TTC549 (cell line): ENCODE measurements at regions not wholly inside any gene's neighbourhood (a gene's known extent, or its start where the extent isn't known, plus 50 kb on each side); places are given as distances from the start of the nearest gene placed in this dataset.
"Not testable (repeated sequence)": the region's sequence is repeated elsewhere in the genome, so short reads cannot be mapped to it uniquely, and the experiment has no call there.

Experiments
- FAIRE-seq: peaks from 2 replicates; lab custom pipeline; 2012; peaks lifted over from hg19 to GRCh38; lab: Jason Lieb, UNC

DNA sequence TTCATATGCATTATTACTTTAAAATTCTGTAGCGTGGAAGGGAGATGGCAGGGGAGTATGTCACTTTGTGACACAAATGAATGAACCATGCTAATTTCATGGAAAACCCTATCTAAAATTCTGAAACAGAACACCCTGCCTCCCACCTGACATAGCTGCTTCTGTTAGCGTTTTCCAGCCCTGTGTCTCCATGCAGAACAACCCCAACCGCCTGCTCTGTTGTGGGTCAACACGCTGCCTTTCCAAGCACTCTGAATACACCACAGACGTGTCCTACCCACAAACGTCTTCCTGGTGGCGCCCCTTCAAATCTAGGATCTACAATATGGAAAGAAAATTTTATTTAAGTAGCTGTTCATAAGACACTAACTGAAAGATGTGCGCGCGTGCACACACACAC, 238.6 kb downstream of the TRIML1 start:
- FAIRE-seq, result no peak

DNA sequence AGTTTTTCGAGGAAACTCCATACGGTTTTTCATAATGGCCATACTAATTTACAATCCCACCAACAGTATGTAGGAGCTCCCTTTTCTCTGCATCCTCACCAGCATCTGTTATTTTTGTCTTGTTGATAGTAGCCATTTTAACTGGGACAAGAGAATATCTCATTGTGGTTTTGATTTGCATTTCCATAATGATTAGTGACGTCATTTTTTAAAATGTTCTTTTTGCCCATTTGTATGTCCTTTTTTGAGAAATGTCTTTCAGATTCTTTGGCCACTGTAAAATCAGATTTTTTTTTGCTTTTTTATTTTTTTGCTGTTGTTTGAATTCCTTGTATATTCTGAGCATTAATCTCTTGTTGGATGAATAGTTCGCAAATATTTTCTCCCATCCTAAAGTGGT, 243.9 kb downstream of the TRIML1 start:
- FAIRE-seq, result no peak

DNA sequence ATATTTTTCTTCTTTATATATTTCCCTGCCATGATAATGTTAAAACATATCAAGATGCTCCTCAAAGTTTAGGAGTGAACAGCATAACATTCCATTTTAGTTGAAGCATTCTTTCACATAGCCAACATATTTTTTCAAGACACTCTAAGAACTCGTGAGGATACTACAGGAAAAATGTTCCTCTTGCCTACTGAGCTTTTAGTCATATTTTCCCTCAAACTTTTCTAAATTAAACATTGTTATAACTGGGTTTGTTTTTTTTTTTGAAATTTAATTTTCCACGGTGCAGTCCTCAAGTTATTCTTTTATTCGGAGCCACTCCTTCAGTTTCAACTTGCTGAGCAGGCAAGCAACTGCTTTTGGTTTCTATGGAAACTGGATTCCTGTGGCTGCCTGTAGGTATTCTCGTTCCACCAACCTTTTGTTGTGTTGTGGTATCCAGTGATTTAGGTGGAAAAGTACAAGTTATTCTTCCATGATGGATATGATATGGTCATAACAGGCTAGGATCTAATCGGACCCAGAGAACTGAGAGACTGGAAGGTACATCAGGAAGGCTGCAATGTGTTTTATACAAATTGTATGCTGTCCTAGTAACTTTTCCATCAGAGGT, 248.0 kb downstream of the TRIML1 start:
- no peak for FAIRE-seq

DNA sequence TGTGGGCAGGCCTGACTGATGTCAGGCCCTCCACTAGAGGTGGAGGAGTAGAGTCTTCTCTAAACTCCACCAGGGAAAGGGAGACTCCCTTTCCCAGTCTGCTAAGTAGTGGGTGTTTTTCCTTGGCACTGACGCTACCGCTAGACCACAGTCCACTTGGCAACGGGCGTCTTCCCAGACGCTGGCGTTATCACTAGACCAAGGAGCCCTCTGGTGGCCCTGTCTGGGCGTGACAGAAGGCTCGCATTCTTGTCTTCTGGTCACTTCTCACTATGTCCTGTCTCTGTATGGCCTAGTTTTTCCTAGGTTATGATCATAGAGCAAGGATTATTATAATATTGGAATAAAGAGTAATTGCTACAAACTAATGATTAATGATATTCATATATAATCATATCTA, 252.1 kb downstream of the TRIML1 start:
- FAIRE-seq, result not testable (repeated sequence)

DNA sequence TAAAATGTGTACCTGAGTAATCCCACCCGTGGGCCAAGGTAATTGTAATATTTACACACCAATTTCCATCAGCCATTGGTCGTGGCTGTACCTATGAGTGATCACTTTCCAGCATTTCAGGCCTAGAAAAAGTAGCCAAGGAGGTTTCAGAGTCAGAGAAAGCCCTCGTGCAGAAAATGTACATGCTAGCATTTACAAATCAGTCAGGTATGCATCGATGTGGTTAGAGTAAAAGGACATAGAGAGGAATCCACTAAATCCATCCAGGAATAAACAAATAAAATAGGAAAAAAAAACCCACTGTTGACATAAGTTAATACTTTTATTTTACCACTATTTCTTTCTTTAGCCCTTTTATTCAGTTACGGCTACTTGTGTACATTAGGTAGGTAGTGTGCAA, 256.8 kb downstream of the TRIML1 start:
- no peak for FAIRE-seq

DNA sequence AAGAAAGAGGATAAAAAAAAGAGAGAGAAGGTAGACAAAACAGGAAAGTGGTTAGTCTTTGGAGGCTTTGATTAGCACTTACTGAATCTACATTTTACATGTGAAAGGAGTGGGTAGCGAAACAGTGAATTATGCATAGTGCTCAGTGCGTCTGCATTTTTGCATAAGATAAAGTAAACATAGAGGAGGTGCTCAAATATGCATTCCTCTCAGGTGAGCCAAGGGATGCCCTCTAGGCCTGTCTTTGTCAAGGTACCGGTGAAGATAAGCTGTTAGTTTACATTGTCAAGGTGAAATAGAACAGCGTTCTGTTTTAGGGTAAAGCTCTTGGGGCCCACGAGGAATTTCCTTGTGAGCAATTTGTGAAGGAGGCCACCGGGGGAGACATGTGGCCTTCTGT, 260.6 kb downstream of the TRIML1 start:
- FAIRE-seq, result no peak

DNA sequence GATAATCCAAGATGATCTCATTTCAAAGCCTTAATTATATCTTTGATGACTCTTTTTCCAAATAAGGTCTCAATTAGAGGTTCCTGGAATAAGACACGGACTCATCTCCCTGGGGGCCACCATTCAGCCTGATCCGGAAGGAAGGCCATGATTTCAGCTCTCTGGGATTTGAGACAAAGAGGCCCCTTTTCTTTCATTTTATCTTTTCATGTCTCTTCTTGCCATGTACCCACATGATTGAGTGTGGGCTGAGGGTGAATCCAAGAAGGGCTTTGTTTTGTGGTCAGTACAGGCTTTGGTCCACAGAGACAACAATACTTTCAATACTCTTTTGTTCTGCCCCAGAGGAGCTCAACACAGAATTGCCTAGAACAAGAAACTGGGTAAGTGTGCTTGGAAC, 261.2 kb downstream of the TRIML1 start:
- FAIRE-seq, result no peak

DNA sequence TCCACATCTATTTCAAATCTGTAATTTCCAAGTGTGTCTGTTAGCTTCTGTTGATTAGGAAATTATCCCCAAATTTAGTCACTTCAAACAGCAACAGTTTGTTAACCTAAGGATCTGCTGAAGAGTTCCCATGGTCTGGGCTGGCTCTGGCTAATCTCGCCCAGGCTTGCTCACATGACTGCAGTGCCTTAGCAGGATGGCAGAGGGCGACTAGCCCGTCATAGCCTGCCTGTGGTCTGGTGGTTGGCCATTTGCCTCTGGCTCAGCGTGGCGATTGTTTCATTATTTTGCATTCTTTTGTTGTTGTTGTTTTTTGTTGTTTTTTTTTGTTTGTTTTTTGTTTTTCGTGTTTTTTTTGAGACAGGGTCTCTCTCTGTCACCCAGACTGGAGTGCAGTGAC, 264.0 kb downstream of the TRIML1 start:
- no peak for FAIRE-seq

DNA sequence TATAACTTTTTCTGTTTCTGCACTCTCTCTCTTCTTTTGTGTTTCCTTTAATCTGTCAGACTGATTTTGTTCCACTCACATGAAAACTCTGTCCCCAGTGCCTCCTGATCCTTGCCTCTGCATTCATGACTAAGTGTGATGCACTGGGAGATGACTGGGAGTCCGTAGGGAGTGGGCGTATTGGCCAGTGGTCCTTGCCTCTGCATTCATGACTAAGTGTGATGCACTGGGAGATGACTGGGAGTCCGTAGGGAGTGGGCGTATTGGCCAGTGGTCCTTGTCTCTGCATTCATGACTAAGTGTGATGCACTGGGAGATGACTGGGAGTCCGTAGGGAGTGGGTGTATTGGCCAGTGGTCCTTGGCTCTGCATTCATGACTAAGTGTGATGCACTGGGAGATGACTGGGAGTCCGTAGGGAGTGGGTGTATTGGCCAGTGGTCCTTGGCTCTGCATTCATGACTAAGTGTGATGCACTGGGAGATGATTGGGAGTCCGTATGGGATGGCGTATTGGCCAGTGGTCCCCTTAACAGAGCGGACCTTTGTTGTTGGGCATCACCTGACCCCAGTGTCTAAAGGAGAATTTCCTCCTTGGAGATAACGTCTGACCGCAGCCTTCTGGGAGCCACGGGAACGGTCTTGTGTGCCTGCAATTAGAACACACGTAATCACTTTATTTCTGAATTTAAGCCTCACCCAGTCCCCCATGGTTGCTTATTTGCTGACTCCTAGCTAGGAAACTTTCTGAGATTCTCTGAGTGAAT, 266.0 kb downstream of the TRIML1 start:
- FAIRE-seq, result not testable (repeated sequence)

DNA sequence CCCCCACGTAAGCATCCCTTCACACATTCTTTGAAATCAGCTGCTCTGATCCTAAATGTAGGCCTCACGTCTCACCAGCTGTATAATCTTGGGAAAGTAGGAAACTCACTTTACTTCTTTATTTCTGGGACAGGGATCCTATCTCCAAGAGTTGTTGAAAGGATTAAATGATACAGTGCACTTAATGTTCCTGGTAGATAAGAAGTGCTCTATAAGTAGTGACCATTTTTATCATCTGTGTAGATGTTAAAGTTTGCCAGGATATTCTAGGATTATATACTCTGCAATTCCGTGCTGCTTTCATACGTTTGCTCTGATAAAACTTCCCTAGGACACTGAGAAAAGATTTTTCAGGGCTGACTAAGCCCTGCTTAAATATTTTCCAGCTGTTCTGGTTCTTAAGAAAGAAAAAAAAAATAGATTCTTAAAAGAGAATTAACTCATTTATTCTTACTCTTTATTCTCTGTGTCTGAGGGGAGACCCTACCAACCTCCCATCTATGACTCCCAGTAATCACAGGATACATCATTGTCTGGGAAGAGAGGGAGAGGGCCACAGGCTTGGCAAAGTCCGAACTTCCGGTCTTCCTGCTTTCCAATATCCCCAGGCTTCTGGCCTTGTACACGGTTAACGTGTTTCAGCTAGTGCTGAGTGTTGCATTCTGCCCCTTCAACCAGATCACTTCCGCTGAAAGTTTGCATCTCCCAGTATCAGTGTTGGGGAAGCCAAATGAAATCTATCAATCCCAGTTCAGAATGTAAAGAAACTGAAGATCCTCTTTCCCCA, 269.2 kb downstream of the TRIML1 start:
- FAIRE-seq, result no peak

DNA sequence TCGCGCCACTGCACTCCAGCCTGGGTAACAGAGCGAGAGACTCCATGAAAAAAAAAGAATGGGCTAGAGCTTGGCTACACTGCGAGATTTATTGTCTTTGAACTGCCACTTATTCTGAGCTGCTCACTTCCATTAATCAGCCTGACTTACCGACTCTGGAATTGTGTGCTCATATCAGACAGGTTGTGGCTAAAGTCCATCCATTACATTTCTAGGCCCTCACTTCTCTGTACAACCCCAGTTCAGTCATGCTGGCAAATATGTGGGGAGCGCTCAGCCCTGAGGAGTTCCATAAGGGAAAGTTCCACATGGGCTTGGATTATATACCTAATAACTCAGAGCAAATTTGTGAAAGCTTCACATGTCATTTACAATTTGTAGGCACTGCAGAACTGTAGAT, 270.6 kb downstream of the TRIML1 start:
- FAIRE-seq, result no peak

DNA sequence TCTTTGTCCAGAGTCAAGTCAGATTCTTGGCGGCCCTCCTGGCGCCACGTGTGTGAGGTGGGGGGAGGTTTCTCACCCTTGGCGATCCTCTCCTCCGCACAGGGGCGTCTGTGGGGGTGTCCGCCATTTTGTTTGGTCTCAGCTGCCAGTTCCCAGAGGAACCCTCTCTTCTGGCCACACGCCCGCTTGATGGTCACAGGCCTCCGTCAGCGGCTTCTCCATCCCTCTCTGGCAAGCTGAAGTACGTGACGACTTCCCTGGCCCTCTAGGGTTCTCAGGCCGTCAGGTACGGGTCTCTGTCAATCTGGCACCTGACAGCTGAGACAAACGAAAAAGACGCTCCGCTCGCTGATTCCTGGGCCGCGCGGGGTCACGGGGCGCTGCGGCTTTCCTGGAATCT, 272.6 kb downstream of the TRIML1 start:
- no peak for FAIRE-seq

DNA sequence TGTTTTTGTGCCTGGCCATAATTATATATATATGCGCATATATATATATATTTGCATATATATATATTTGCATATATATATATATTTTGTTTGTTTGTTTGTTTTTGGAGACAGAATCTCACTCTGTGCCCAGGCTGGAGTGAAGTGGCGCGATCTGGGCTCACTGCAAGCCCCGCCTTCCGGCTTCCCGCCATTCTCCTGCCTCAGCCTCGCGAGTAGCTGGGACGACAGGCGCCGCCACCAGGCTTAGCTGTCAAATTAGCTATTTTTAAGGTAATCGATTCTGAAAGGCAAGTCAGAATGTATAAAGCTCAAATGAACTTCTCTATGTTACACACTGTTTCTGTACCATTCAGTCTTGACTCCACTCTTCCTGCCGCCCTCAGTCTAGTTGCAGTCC, 273.3 kb downstream of the TRIML1 start:
- FAIRE-seq, result no peak

DNA sequence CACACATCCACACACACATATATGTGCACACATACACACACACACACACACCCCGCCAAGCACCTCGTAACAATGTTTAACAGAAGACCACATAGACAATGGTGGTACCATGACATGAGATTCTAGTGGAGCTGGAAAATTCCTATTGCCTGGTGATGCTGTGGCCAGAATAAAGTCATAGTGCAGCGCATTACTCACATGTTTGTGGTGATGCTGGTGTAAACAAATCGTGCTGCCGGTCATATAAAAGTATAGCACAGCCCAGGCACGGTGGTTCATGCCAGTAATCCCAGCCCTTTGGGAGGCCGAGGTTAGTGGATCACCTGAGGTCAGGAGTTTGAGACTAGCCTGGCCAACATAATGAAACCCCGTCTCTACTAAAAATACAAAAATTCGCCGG, 275.2 kb downstream of the TRIML1 start:
- FAIRE-seq, result no peak

DNA sequence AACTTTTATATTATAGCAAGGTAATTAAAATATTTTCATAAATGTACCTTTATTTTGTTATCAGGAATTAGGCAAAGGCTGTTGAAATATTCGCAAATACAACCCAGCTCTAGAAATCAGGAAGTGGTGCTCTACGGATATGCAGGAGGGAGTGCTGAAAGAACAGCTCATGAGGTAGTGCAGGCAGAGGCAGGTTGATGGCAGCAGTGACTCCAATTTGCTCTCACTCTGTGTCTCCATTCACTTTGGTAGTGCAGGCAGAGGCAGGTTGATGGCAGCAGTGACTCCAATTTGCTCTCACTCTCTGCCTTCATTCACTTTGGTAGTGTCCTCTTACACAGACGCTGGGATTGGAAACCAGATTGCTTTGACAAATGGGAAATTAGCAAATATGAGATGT, 277.9 kb downstream of the TRIML1 start:
- FAIRE-seq, result no peak

DNA sequence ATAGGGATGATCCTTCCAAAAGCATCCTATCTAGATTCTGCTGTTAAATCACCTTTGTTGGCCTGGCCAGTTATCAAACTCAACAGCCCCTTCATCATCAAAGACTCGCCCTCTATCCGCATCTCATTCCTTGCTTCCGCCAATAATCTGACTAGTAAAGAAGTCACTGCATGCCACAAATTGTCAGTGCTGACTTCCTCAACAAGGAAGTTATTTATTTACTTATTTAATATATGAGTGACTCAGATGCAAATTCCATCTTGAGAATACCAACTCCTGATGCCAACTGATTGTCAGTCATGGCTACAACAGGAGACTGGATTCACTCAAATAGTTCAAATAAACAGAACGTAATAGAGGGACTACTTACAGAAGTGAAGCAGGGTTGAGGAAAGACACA, 283.8 kb downstream of the TRIML1 start:
- FAIRE-seq, result no peak

DNA sequence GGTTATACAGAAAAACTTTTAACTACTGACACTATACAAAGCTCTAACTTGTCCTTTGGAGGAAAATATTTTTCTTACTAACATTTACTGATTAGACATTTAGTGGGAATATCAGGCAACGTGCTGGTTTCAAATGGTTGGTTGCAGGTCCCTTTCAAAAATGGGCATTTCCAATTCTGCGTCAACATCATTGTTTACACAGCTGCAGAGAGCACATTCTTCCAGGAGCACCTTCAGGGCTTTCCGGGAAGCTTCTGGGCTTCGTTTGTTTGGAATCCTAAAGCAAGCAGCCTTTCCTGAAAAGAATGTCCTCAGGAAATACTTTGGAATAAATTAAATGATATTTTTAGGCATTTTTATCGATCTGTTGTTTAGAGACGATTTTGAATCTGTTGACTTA, 289.7 kb downstream of the TRIML1 start:
- no peak for FAIRE-seq

DNA sequence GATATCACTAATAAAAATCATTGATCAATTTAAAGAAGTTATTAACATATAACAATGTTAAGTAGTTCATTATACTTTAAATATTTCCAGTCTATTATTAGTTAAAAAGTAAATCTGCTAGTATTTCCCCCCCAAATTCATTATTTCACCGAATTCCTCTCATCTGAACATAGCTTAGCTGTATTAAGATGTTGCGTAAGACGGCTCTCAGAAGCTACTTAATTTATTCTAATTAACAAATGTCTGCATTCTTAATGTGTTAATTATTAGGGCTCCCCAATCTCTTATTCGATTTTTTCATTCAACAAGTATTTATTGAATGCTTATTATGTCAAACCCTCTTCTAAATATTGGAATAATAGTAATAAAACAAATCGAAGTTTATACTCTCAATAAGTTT, 290.7 kb downstream of the TRIML1 start:
- FAIRE-seq, result no peak

DNA sequence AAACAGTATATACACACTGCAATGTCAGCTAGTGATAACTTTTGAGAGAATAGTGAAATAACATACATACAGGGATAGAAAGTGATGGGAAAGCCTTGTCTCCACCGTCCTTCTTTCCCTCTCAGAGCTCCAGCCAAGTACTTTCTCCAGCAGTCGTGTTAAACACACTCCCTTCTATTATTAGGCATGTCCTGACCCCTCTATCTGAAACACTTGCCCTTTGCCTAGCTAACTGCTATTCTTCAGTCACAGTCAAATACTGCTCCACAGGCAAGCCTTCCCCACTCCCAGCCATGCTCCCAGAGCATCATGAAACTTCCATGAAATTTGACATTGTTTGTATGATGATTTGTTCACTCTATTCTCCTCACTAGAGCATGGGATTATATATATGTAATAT, 291.1 kb downstream of the TRIML1 start:
- no peak for FAIRE-seq

DNA sequence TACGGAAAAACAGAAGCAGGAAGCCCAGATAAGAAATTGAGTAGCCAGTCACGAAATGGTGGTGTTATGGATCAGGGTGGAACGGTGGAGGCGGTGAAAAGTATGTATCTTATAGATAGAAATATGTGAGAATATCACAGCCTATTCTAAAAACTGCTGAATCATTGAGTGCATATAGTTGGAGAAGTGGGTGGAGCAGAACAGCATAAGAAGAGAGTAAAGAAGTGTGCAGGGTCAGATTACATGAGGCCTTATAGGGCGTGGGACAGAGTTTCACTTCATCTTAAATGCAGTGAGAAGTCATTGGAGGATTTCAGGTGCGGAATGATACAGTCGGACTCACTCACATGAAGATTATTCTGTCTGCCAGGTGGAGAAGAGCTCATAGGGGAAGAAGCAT, 293.1 kb downstream of the TRIML1 start:
- FAIRE-seq, result no peak

DNA sequence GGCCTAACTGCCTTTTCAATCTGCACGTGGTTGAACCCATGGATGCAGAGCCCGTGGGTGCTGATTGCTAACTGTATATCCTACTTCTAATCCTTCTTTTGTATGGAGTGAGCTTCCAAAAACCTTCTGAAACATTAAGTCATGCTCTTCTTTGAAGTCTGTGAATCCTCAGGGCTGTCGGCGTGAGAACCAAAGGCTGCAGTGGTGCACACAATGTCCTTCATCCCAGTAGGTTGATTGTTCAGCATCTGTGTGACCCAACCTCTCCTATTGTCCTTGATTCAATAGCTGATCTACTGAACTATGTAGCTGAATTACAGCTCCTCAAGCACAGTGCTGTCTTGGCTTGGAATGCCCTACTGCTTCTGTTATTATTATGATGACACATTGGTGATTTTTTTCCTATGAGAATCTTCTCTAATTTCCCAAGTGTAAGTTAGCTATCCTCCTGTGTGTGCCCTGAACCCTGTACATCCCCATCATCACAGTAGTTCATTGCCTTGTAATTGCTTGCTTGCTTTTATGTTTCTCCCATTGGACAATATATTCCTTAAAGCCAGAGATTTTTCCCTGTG, 294.6 kb downstream of the TRIML1 start:
- no peak for FAIRE-seq

DNA sequence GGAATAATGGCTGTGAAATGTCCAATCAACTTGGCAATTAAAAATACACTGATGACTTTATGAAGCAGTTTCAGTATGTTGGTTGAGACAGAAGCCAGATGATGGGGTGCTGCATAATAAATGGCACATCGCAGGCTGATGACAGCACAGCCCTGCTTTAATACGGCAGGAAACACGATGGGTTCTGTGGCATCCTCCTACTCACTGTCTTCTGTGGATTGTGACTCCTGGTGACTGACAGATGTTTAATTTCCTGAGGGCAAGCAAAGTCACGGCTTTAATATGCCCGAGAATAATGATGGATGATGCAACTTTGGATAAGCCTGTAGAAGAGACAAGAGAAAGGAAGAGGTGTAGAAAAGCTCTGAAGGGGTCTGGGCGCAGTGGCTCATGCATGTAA, 295.4 kb downstream of the TRIML1 start:
- FAIRE-seq, result no peak

DNA sequence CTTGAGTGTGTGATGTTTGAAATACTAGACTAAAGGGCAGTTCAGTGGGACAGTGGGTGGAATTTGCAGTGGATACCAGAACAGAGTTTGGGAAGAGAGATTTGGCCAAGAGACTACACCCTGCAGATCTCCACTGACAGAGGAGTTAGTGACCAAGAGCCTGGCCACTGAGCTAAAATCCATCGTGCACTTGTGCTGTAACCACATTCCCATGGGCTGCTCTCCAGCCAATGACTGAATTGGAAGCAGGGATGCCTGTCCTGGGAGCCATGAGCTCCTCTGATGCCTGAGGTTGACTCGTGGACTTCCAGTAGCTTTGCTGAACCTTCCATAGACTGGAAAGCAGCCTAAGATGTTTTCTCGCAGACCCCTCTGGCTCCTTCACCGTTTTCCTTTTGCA, 296.1 kb downstream of the TRIML1 start:
- FAIRE-seq, result no peak
